Activated CD4-positive, alpha-beta T cell treated with anti-CD3 and anti-CD28 coated beads, Interleukin-2, Interleukin-4, amounts not matched to agents 100 ng/mL and 50 ng/mL, durations not matched to agents 16 hours and 8 hours (primary cell): ENCODE measurements at regions not wholly inside any gene's neighbourhood (a gene's known extent, or its start where the extent isn't known, plus 50 kb on each side); places are given as distances from the start of the nearest gene placed in this dataset.
"Not testable (repeated sequence)": the region's sequence is repeated elsewhere in the genome, so short reads cannot be mapped to it uniquely, and the experiment has no call there.

Source experiments
- DNase-seq: peaks from one replicate; pipeline ENCODE4 v3.0.0-alpha.2; 2020; ENCODE audit warnings: low spot score

DNA sequence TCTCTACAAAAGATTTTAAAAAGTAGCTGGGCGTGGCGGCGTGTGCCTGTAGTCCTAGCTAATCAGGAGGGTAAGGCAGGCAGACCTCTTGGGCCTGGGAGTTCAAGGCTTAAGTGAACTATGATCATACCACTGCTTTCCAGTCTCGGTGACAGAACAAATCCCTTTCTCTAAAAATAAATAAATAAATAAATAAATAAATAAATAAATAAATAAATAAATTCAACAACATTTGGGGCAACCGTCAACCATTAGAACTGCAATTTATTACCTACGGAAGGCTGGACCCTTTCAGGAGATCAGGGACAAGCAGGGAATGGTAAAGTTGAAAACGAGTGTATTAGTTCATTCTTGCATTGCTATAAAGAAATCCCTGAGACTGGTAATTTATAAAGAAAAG, 136.2 kb upstream of the USP9X start:
- no peak for DNase-seq

GRCh38 chrX:40950546-40950945, 134.7 kb upstream of the USP9X start:
- no peak for DNase-seq

GRCh38 chrX:40951407-40951806, 133.8 kb upstream of the USP9X start:
- not testable (repeated sequence) for DNase-seq

- peak; percentile 39 for DNase-seq
Measured at GRCh38 chrX:40952855-40953254, 132.4 kb upstream of the USP9X start.

DNA sequence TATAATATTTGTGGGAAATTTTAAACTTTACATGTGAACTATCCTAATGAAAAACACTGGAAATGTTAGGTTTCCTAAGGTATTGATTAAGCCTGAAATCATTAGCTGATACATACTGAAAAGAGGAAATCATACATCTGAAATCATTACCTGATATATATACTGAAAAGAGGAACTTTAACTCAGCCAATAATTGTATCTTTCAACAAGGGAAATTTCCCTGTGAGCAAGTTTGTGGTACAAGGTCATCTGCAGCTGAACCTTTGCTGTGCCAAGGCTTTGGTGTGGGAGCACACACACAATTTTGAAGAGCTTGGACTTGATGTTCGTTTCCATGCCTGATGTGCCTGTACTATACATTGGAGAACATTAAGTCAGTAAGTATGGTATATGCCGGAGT, 131.9 kb upstream of the USP9X start:
- no peak for DNase-seq

DNA sequence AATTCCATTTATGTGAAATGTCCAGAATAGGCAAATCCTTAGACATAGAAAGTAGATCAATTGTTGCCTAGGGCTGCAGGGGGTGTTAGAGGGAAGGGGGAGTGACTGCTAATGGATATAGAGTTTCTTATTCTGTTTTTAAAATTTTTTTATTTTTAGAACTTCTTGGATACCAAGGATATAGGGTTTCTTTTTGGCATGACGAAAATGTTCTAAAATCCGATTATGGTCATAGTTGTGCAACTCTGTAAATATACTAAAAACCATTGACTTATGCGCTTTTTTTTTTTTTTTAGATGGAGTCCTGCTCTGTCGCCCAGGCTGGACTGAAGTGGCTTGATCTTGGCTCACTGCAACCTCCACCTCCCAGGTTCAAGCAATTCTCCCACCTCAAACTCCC, 125.2 kb upstream of the USP9X start:
- DNase-seq, result no peak

DNA sequence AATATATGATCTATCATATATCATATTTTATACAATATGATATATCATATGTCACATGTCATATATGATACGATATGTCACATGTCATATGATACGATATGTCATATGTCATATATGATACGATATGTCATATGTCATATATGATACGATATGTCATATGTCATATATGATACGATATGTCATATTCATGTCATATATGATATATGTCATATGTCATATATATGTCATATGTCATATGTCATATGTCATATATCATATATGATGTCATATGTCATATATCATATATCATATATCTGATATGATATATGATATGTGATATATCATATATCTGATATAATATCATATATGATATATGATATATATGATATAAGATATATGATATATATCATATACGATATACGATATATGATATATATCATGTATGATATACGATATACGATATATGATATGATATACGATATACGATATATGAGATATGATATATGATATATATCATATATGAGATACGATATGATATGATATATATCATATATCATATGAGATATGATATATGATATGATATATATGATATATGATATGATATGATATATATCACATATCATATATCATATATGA, 122.3 kb upstream of the USP9X start:
- no peak for DNase-seq

GRCh38 chrX:40964008-40964407, 121.2 kb upstream of the USP9X start:
- no peak for DNase-seq

- DNase-seq, result no peak
Measured at GRCh38 chrX:40964633-40965586, 120.3 kb upstream of the USP9X start.

- no peak for DNase-seq
Measured at GRCh38 chrX:40966213-40966820, 118.9 kb upstream of the USP9X start.

- no peak for DNase-seq
Measured at GRCh38 chrX:40968180-40968579, 117.1 kb upstream of the USP9X start.

GRCh38 chrX:40971736-40972135, 113.5 kb upstream of the USP9X start:
- no peak for DNase-seq

GRCh38 chrX:40973619-40974018, 111.6 kb upstream of the USP9X start:
- no peak for DNase-seq

DNA sequence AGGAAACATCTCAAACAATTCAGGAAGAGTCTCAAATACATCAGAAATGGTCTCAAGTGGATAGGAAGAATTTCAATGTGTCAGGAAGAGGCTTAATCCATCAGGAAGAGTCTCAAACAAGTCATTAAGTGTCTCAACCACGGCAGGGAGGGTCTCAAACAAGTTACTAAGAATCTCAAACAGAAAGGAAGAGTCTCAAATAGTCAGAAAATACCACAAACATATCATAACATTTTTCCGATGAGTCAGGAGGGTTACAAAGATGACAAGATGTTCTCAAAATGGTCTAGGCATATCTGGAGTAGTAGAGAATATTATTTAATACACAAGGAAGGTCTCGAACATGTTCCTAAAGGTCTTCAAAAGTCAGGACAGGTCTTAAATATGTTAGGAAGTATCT, 109.3 kb upstream of the USP9X start:
- DNase-seq, result no peak

DNA sequence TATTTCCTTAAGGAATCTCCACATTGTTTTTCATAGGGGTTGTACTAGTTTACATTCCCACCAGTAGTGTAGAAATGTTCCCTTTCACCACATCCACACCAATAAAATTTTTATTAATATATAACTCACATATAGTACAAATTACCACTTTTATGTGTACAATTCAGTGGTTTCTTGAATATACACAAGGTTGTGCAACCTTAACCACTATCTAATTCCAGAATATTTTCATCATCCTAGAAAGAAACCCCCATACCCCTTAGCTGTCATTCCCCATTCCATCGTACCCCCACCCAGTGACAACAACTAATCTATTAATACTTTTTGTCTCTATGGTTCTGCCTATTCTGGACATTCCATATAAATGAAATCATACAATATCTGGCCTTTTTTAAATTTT, 108.3 kb upstream of the USP9X start:
- DNase-seq, result no peak

GRCh38 chrX:40984962-40985361, 100.3 kb upstream of the USP9X start:
- DNase-seq, result no peak

- DNase-seq, result no peak
Measured at GRCh38 chrX:40987413-40987812, 97.8 kb upstream of the USP9X start.

DNA sequence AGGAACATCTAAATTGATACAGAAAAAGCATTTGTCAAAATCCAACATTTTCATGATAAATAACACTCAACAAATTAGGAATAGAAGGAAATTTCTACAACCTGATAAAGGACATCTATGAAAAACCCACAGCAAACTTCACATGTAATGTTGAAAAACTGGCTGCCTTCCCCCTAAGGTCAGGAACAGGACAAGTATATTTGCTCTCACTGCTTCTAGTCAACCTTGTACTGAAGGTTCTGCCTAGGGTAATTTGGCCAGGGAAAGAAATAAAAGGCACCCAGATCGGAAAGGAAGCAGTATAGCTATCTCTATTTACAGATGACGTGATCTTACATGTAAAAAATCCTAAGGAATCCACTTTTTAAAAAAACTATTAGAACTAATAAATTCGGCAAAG, 97.1 kb upstream of the USP9X start:
- no peak for DNase-seq

DNA sequence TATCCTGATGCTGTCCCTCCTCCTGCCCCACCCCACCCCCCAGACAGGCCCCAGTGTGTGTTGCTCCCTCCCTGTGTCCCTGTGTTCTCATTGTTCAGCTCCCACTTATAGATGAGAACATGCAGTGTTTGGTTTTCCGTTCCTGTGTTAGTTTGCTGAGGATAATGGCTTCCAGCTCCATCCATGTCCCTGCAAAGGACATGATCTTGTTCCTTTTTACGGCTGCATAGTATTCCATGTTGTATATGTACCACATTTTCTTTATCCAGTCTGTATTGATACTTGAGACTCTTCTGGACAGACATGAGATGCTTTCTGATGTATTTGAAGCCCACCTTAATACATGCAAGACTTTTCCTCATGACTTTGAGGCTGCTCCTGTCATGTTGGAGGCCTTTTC, 91.8 kb upstream of the USP9X start:
- not testable (repeated sequence) for DNase-seq

DNA sequence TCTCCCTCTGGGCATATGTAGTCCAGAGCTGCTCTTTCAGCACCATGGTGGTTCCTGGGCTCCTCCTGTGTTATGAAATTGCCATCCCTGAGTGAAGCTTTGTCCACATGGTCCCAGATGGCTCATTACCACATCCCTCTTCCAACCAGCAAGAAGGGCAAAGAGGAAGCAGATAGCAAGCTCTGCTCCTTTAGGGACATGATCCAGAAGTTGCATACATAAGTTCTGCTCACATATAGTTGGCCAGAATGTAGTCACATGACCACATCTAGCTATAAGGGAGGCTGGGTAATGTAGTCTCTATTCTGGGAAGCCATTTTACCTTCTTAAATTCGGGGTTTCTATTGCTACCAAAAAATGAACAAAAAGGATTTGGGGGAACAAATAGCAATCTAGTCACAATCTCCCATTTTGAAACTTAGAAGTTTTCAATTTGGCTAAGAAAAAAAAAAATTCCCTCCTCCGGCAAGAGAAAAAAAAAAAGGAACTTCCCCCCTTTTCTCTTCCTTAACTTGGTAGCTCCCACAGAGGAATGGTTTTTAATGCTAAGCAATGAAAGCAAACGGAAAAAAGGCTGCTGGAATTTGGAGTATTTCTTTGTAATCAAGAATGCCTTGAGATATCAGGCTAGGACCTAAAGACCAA, 88.2 kb upstream of the USP9X start:
- DNase-seq, result no peak

GRCh38 chrX:40998123-40998522, 87.1 kb upstream of the USP9X start:
- DNase-seq, result no peak

DNA sequence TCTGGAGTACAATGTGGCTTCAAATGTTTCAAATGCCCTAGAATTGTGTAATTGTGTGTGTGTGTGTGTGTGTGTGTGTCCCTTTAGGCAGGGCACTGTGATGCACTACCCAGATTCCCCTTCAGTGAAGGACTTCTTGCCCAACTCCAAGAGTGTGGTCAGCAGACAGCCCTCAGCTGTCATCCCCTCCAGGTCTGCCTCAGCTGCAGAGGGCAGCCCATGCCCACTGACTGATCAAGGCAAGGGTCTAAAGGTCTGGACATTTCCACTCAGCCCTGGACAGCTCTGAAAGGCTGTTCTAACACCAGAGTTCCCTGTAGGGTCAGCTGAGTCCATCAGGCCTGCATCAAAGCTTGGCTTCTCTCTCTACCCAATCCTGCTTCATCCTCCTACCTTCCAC, 83.9 kb upstream of the USP9X start:
- DNase-seq, result no peak

DNA sequence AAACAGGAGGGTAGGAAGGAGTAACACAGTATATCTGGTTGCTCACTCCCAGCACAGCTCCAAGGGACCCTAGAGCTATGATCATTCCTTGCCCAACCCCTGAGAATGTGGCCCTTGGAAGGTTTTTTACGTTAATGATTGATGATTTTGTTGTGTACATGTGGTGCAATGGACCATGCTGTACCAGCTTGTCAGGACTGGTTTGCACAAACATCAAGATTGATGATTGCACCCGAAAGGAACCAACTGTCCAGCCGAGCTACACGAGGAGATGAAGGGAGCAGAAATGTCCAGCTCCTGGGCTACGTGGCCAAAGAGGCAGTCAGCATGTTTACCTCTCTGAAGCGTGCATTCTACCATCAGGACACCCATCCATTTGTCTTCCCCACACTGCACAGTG, 83.2 kb upstream of the USP9X start:
- no peak for DNase-seq
